Suppressor macrophage treated with lipopolysaccharide for 4 hours (primary cell): ENCODE measurements at regions not wholly inside any gene's neighbourhood (a gene's known extent, or its start where the extent isn't known, plus 50 kb on each side); places are given as distances from the start of the nearest gene placed in this dataset.
"Not testable (repeated sequence)": the region's sequence is repeated elsewhere in the genome, so short reads cannot be mapped to it uniquely, and the experiment has no call there.

ENCODE experiments used
- DNase-seq: peaks from one replicate; pipeline ENCODE4 v3.0.0-alpha.2; 2020

DNA sequence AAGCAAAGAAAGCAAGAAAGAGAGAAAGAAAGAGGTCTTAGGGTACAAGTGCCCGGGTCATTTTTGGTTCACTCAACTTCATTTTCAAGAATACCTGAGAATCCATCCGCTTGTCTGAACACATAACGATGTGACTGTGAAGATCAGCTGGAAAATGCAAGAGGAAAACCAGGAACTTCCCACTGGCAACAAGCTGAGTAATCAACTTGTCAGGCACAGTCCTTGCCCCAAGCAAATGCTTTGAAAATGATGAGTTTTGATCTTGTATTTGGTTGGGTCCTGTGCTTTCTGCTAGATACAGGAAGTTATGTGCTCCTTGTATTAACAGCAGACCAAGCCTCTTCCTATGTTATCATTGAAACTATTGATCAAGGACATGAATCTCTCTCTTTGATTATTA lies 239.1 kb downstream of the ASMT start:
- DNase-seq = no peak

DNA sequence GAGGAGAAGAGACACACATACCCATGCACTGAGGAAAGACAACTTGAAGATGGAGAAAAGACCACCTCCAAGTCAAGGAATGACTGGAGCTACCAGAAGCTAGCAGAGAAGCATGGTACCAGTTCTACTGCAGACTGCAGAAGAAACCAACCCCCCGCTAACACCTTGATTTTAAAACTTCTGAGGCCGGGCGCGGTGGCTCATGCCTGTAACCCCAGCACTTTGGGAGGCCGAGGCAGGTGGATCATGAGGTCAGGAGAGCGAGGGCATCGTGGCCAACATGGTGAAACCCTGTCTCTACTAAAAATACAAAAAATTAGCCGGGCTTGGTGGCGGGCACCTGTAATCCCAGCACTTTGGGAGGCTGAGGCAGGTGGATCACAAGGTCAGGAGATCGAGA lies 240.0 kb downstream of the ASMT start:
- DNase-seq = not testable (repeated sequence)

DNA sequence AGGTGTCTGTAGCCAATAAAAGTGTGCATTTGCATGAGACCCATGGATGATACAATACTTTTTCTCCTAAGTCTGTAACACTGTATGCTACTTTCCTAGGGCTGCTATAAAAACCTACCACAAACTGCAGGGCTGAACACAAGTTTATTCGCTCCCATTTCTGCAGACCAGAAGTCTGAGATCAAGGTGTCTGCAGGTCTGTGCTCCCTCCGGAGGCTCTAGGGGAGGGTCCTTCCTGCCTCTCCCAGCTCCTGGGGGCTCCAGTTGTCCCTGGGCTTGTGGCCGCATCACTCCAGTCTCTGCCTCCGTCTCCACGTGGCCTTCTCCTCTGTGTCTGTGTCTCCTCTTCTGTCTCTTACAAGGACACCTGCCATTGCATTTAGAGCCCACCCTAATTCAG lies 244.4 kb downstream of the ASMT start:
- not testable (repeated sequence) for DNase-seq

DNA sequence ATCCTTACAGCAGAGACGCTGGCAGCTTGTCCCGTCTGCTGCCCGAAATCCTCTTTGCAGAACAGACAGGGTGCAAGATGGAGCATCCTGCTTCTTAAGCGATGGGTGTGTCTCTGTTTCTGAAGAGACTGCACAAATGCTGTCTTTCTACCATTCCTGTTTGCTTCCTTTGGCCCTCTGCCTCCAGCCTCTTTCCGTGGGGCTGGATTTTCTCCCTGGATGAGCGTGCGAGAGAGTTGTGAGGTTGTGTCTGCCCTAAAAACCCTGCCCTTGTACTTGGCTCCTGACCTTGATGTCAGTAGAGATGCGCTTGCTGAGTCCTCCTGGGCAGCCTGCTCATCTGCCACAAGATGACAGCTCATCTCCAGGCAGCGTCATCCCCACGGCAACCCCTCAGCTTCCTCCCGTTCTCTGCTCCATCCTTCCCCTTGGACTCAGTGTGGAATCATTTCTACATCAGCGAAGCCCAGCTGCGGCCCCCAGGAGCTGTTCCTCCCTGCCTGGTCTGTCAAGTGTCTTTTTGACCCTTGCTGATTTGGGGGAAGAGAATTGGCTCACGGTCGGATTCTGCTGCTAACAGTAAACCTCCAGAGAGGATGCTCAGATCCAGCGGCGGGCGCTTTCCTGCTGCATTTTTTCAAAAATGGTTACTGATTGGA lies 246.2 kb downstream of the ASMT start:
- no peak for DNase-seq

DNA sequence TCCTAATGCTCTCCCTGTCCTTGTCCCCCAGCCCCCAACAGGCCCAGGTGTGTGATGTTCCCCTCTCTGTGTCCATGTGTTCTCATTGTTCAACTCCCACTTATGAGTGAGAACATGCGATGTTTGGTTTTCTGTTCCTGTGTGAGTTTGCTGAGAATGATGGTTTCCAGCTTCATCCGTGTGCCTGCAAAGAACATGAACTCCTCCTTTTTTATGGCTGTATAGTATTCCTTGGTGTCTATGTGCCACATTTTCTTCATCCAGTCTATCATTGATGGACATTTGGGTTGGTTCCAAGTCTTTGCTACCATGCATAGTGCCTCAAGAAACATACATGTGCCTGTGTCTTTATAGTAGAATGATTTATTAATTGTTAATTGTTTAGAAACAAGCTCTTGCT lies 249.1 kb downstream of the ASMT start:
- not testable (repeated sequence) for DNase-seq

DNA sequence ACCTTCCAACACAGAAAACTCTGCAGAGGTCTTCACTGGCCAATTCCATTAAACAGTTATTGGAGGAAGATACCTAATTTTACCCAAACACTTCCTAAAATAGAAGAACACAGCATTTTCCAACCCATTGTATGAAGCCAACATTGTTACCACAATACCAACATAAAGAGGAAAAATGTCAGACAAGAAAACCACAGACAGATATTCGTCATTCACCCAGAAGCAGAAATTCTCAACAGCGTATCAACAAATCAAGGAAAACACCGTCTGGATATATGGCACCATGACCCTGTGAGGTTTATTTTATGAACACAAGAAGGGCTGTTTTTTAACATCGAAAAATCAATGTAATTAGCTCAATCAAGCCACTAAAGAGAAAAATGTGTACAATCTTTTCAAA lies 255.6 kb downstream of the ASMT start:
- DNase-seq = no peak

DNA sequence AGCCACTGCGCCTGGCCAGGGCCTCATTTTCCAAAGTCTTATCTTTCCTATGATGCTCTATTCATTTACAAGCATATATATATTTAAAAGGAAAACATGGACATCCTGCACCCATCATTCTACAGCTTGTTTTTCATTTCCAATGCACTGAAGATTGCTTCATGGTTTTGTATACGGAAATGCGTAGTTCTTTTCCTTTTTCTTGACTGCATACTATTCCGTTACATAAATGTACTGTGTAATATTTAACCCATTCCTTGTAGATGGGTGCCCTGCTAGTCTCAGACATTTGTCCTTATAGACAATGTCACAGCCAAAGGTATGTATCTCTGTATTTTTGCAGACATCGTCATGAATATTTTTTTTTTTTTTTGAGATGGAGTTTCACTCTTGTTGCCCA lies 257.0 kb downstream of the ASMT start:
- DNase-seq = no peak

DNA sequence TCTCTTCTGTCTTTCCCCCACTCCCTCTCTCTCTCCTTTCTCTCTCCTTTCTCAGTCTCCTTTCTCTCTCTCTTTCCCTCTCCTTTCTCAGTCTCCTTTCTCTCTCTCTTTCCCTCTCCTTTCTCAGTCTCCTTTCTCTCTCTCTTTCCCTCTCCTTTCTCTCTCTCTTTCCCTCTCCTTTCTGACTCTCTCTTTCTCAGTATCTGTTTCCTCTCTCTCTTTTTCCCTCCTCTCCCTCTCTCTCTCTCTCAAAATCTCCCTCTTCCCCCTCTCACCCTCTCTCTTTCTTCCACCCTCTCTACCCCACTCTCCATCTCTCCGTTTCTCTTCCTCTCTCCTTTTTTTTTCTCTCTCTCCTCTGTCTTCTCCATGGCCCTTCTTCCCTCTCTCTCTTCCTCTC lies 258.8 kb downstream of the ASMT start:
- DNase-seq = no peak

DNA sequence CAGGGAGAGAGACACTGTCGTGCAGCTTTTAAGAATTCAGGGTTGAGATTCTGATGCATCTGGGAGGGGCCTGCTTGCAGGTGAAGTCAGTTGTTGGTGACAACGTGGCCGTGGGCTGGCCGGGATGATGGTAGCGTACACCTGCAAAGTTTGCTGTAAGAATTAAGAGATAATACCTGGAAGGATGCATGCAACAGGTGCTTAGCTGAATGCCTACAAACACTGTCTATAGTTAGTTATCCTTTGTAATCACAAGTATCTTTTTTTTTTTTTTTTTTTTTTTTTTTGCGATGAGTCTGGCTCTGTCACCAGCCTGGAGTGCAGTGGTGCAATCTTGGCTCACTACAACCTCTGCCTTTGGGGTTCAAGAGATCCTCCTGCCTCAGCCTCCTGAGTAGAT lies 259.6 kb downstream of the ASMT start:
- DNase-seq = no peak

DNA sequence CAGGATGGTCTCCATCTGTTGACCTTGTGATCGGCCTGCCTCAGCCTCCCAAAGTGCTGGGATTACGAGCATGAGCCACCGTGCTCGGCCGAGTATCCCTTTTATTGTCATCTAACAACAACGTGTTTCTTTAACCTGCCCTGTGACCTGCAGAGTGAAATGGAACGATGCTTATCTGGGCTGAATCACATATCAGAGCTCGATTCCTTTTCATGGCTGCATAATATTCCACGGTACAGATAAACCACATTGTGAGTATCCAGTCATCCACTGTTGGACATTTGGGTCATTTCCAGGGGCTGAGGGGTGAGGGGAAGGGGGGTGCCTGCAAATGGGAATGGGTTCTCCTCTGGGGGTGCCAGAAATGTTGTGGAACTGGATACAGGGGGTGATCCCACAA lies 260.0 kb downstream of the ASMT start:
- no peak for DNase-seq

DNA sequence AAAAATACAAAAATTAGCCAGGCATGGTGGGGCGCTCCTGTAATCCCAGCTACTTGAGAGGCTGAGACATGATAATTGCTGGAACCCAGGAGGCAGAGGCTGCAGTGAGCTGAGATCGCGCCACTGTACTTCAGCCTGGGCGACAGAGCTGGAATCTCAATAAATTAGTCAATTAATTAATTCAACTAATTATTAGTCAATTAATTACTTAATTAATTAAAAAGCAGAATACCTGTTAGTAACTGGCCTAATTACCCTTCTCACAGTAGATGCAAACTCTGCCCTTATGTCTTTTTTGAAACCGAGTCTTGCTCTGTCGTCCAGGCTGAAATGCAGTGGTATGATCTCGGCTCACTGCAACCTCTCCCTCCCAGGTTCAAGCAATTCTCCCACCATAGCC lies 261.2 kb downstream of the ASMT start:
- DNase-seq = no peak

DNA sequence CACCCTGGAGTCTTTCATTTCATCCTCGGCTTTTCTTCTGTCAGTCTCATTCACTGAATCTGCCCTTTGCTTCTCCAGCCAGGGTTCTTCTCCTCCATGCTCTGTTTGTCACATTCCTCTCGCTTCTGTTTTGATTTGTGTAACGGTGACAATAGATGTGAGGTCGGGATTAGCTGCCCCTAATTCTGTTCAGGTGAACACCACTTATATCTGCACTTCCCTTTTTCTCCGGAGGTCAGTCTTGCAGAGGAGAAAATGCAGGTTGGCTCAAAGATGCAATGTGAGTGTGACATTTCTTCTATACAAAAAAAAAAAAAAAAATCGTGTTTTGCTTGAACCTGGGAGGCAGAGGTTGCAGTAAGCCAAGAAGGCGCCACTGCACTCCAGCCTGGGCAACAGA lies 262.9 kb downstream of the ASMT start:
- DNase-seq = no peak

DNA sequence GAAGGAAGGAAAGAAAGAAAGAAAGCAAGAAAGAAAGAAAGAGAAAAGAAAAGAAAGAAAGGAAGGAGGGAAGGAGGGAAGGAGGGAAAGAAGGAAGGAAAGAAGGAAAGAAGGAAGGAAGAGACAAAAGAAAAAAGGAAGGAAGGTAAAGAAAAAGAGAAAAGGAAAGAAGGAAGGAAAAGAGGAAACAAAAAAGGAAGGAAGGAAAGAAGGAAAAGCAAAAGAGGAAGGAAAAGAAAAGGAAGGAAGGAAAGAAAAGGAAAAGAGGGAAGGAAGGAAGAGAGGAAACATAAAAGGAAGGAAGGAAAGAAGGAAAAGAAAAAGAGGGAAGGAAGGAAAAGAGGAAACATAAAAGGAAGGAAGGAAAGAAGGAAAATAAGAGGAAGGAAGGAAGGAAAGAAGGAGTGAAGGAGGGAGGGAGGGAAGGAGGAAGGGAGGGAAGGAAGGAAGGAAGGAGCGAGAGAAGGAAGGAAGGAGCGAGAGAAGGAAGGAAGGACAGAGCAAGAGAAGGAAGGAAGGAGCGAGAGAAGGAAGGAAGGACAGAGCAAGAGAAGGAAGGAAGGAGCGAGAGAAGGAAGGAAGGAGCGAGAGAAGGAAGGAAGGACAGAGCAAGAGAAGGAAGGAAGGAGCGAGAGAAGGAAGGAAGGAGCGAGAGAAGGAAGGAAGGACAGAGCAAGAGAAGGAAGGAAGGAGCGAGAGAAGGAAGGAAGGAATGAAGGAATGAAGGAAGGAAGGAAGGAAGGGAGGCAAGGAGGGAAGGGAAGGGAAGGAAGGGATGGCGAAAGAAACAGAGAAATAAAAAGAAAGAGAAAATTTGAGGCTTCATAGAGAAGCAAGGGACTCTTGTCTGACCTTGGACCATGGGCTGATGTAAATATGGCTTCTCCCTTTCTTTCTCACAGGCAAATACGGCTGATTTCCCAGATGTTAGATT lies 266.3 kb downstream of the ASMT start:
- not testable (repeated sequence) for DNase-seq

DNA sequence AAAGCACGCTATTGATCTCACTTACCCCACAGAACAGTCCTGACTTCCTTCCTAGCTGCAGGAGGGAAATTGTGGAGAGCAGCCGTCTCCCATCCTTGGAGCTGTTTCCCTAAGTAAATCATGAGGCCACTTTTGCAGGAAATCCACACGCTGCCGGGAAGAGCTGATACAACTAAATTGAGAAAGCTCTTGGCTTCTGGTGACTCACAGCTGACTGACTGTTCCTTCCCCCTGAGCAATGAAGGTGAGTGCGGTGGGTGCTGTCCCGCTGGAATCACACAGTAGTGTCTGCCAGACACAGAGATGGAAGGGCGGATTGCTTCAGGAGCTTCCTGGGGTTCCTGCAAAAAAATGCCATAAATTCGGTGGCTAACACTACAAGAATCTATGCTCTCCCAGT lies 268.9 kb downstream of the ASMT start:
- DNase-seq = peak; percentile 1

DNA sequence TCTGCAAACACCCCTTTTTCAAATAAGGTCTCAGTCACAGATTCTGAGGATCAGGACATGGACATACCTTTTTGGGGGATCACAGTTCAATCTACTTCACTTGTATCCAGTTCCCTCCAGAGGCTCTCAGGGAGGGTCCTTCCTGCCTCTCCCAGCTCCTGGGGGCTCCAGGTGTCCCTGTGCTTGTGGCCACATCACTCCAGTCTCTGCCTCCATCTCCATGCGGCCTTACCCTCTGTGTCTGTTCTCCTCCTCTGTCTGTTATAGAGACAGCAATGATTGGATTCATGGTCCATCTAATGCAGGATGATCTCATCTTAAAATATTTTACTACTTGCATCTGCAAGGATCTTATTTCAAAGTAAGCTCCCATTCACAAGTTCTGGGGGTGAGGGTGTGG lies 269.6 kb downstream of the ASMT start:
- DNase-seq = no peak

DNA sequence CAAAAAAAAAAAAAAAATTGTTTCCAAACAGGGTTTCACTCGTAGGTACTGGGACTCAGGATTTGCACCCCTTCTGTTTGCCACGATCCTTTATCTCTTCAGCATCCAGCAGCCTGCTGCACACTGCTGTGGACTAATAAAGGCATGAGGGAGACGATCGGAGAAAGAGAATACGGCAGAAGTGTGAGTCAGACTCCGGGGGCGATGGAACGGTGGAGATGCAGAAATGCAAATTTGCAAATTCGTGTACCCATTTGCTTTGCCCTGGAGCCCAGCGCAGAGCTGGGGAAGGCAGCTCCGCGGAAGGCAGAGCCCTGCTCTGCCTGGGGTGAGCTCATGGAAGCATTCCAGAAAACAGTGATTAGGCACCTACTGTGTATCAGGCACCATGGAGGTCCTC lies 270.3 kb downstream of the ASMT start:
- DNase-seq = no peak

DNA sequence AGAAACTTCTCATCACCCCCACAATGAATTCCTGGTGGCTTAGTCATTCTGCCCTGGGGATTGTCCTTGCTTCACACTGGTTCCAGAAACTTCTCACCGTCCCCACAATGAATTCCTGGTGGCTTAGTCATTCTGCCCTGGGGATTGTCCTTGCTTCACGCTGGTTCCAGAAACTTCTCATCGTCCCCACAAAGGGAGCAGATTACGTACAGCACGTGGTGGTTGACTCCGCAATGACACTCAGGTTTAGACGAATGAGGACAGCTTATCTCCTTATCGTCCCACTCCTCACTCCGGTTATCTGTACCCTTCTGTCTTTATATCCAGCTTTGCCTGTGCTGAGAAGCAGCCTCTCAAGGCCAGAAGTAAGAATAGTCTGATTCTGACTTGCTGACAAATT lies 273.4 kb downstream of the ASMT start:
- not testable (repeated sequence) for DNase-seq

DNA sequence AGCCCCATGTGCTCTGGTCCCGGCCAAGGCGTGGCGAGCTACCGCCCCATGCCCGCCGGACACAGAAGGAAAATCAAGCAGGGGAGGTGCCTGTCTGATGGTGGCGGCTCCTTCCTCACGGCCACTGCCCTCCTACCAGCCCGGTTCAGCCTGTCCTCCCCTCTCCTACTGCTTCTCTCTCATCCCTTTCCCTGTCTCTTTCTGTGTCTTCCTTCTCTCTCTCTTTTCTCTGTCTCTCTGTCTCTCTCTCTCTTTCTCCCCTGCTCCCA lies 279.1 kb downstream of the ASMT start:
- no peak for DNase-seq

DNA sequence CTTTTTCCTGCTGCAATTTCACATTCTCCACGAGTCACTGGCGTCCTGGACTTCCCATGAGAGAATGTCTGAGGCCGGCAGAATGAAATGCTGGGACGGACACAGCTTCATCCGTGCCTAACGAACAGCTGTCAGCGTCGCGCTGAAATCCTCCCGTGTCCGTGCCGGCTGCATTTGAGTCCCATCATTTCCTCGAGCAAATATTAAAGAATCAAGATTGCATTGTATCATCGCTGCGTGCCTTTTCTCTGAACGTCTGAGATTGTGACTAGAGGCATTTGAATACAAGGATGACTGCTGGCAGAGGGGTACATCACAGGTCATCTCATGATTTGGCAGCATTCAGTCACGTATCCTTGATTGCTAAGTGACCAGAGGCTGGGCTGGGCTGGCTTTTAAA lies 279.9 kb downstream of the ASMT start:
- DNase-seq = no peak

DNA sequence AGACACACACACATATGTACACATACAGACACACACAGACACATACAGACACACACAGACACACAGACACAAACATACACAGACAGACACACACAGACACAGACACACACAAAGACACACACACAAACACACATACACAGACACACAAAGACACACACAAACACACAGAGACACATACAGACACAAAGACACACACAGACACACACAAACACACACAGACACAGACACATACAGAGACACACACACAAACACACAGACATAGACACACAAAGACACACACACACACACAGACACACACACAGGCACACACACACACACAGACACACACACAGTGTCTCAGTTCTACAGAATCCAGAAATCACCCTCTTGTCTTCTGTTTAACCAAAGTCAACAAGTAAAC lies 280.7 kb downstream of the ASMT start:
- DNase-seq = no peak

DNA sequence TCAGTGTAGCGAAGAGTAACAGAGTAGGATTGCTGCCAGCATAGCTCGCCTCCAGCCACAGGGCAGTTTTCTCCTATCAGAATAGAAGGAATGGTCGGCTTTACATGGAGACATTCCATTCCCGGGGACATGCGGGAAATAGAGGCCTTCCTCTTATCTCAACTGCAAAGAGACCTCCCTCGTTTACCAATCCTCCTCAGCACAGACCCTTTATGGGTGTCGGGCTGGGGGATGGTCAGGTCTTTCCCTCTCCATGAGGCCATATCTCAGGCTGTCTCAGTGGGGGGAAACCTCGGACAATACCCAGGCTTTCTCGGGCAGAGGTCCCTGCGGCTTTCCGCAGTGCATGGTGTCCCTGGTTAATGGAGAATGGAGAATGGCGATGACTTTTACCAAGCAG lies 285.0 kb downstream of the ASMT start:
- no peak for DNase-seq

DNA sequence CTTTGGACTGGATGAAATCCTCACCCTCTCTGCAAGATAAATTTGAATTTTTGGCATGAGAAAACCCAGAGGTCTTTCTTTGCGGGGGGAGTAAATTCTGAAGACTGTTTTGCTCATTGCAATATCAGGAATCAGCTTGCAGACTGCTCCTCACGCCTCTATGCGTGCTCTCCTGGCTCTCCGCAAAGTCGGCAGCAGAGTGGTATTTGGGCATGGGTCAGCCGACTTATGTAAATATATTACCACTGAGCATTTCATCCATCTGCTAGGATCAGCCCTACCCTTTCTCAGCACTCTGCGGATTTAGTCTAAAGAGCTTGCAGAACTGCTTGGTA lies 288.0 kb downstream of the ASMT start:
- no peak for DNase-seq

DNA sequence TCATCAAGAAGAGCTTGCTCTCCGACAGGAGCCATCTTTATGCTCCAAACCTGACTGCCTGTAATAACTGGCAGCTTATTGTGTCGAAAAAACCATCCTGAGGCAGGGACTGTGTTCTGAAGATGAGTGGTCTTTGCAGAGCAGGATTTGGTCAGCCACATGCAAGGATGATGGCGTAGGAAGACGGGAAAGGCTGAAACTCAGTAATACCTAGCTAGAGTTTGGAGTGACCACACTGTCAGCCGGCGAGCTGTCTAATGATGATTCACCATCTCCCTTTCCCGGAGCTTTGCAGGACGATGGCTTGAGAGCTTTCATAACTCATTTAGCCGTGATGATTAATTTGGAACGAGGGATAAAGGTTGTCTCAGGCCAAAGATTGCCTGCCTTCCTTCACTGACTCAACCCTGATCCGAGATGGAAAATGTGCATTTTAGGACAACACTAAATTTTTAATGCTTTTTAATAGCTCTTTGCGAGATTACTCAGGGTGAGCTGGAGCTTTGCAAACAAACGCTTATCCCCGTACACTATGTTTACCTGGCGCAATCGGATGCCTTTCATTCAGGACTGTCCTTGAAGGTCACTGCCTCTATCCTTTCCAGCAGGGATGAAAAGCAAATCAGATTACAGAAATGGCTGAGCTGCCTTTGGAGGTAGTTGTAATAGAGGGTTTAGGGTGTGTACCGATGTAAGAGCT lies 288.5 kb downstream of the ASMT start:
- DNase-seq = no peak

DNA sequence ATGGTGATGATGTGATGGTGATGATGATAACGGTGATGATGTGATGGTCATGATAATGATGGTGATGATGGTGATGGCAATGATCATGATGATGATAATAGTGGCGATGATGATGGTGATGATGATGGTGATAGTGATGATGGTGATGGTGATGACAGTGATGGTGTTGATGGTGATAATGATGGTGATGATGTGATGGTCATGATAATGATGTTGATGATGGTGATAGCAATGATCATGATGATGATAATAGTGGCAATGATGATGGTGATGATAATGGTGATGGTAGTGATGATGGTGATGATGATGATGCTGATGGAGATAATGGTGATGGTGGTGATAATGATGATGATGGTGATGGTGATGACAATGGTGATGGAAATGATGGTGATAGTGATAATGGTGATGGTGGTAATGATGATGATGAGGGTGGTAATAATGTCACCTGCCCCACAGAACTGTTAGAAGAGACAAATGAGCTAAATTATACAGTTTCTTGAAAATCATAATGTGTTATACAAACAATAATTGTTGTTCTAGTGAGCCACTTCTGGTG lies 289.9 kb downstream of the ASMT start:
- no peak for DNase-seq
